Osteocyte (in vitro differentiated cells): ENCODE measurements at regions not wholly inside any gene's neighbourhood (a gene's known extent, or its start where the extent isn't known, plus 50 kb on each side); places are given as distances from the start of the nearest gene placed in this dataset.

Experiments
- DNase-seq: peaks from one replicate; pipeline ENCODE4 v3.0.0; 2021; ENCODE audit warnings: mixed read lengths; ENCODE audit not compliant: unreplicated experiment; ENCODE audit errors: extremely low spot score
- H3K27ac Mint-ChIP-seq: one replicate; pipeline ENCODE4 v1.8.0; 2021; ENCODE audit warnings: mild to moderate bottlenecking, mixed read lengths; ENCODE audit not compliant: unreplicated experiment
- H3K27me3 Mint-ChIP-seq: one replicate; pipeline ENCODE4 v1.8.0; 2021; ENCODE audit warnings: mixed read lengths; ENCODE audit not compliant: unreplicated experiment
- H3K36me3 Mint-ChIP-seq: one replicate; pipeline ENCODE4 v1.8.0; 2021; ENCODE audit warnings: mixed read lengths; ENCODE audit not compliant: unreplicated experiment
- H3K4me1 Mint-ChIP-seq: one replicate; pipeline ENCODE4 v1.8.0; 2021; ENCODE audit warnings: mixed read lengths; ENCODE audit not compliant: unreplicated experiment
- H3K4me3 Mint-ChIP-seq: one replicate; pipeline ENCODE4 v1.8.0; 2021; ENCODE audit warnings: mild to moderate bottlenecking, moderate library complexity, mixed read lengths; ENCODE audit not compliant: unreplicated experiment
- H3K9me3 Mint-ChIP-seq: one replicate; pipeline ENCODE4 v1.8.0; 2021; ENCODE audit warnings: mixed read lengths; ENCODE audit not compliant: unreplicated experiment
- TF ChIP-seq, protein P1 (sequence below): fragments of 200-600 bp; sonication (generic); IDR thresholded peaks from 2 replicates; pipeline ENCODE4 v1.5.0; 2021; ENCODE audit warnings: antibody characterized with exemption, mild to moderate bottlenecking, moderate library complexity

DNA sequence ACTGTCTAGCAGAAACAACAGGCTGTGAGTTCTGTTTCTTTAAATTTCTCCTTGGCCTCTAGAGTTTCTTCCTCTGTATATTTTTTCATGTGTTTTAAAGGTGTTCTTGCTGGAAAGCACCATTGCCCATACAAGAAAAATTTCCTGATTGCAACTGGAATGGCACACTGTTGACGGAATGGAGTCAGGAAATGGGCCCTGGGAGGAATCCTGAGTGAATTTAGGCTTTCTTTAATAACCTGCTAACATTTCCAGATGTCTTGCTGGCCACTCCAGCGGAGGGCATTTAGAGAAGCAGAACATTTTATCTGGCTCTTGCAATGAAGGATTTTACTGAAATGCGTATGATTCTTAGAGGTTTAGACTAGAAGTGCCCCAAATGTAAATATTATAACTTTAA lies 736.3 kb downstream of the TAF11L14 start:
- peaks cover 22% of the 10 kb centered on the region for H3K27me3 Mint-ChIP-seq
- DNase-seq: no peak
- H3K4me1 Mint-ChIP-seq: no peaks in the 10 kb centered on the region
- TF ChIP-seq, protein P1, sequence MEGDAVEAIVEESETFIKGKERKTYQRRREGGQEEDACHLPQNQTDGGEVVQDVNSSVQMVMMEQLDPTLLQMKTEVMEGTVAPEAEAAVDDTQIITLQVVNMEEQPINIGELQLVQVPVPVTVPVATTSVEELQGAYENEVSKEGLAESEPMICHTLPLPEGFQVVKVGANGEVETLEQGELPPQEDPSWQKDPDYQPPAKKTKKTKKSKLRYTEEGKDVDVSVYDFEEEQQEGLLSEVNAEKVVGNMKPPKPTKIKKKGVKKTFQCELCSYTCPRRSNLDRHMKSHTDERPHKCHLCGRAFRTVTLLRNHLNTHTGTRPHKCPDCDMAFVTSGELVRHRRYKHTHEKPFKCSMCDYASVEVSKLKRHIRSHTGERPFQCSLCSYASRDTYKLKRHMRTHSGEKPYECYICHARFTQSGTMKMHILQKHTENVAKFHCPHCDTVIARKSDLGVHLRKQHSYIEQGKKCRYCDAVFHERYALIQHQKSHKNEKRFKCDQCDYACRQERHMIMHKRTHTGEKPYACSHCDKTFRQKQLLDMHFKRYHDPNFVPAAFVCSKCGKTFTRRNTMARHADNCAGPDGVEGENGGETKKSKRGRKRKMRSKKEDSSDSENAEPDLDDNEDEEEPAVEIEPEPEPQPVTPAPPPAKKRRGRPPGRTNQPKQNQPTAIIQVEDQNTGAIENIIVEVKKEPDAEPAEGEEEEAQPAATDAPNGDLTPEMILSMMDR: no peak
- no peak overlapping the region for H3K27ac Mint-ChIP-seq
- H3K36me3 Mint-ChIP-seq: no peaks in the 10 kb centered on the region
- H3K9me3 Mint-ChIP-seq: no peaks in the 10 kb centered on the region
- no peak overlapping the region for H3K4me3 Mint-ChIP-seq

DNA sequence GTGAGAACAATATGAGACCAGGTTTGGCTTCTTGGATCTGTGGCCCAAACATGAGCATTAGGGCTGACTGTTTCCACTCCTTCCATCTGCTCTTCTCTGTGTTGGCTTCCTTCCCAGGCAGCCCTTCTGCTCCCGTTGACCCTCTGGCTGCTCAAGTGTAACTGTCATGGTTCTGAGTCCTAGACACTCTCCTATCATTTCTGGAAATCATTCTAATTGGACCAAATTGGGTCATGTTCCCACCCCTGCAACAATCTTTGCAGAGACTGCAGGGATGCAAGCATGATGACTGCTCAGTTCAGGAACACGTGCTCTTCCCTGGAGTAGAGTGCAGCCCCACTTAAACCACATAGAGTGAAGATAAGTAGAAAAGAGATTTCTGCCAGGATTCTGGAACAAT lies 741.4 kb downstream of the TAF11L14 start:
- no peak overlapping the region for H3K4me3 Mint-ChIP-seq
- DNase-seq: no peak
- no peaks in the 10 kb centered on the region for H3K4me1 Mint-ChIP-seq
- H3K36me3 Mint-ChIP-seq: no peaks in the 10 kb centered on the region
- no peaks in the 10 kb centered on the region for H3K9me3 Mint-ChIP-seq
- peaks cover 25% of the 10 kb centered on the region for H3K27me3 Mint-ChIP-seq
- TF ChIP-seq, protein P1: no peak
- no peak overlapping the region for H3K27ac Mint-ChIP-seq

DNA sequence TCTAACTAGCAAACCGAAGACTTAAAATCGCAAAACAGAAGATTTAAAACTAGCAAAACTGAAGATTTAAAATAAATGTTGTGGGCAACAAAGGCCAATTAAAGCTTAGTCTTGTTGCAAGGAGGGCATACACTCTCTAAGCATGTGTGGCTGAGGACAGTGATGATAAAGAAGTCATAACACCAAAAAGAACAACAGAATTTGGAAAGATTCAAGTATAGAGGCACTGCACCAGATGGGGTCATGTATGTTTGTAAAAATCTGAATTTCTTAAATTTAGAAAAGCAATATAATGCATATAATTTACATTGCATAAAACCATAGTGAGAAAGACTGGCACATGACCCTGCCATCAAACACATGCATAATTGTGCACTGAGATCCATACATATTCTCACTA lies 743.8 kb downstream of the TAF11L14 start:
- no peak overlapping the region for H3K4me3 Mint-ChIP-seq
- no peaks in the 10 kb centered on the region for H3K36me3 Mint-ChIP-seq
- DNase-seq: no peak
- no peaks in the 10 kb centered on the region for H3K4me1 Mint-ChIP-seq
- no peak overlapping the region for H3K27ac Mint-ChIP-seq
- H3K9me3 Mint-ChIP-seq: no peaks in the 10 kb centered on the region
- H3K27me3 Mint-ChIP-seq: peaks cover 29% of the 10 kb centered on the region
- TF ChIP-seq, protein P1: no peak

DNA sequence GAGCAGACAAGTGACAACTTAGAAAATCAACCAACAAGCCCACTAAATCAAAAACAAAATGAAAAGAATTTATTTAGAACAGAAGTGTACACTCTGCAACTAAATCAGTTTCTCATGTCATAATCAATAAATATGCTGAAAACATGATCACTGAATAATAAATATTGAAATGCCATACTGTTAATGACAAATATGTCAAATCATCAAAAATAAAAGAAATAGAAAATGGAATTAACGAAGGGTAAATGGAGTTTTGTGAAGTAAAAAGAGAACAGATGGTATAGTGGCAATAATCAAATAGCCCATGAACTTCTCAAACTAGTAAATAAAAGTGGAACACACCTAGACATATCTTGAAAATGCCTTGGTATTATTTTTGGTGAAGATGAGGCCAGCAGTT lies 744.9 kb downstream of the TAF11L14 start:
- DNase-seq: no peak
- no peaks in the 10 kb centered on the region for H3K9me3 Mint-ChIP-seq
- no peaks in the 10 kb centered on the region for H3K4me1 Mint-ChIP-seq
- peaks cover 29% of the 10 kb centered on the region for H3K27me3 Mint-ChIP-seq
- no peak overlapping the region for H3K4me3 Mint-ChIP-seq
- H3K36me3 Mint-ChIP-seq: no peaks in the 10 kb centered on the region
- TF ChIP-seq, protein P1: no peak
- H3K27ac Mint-ChIP-seq: no peak overlapping the region

DNA sequence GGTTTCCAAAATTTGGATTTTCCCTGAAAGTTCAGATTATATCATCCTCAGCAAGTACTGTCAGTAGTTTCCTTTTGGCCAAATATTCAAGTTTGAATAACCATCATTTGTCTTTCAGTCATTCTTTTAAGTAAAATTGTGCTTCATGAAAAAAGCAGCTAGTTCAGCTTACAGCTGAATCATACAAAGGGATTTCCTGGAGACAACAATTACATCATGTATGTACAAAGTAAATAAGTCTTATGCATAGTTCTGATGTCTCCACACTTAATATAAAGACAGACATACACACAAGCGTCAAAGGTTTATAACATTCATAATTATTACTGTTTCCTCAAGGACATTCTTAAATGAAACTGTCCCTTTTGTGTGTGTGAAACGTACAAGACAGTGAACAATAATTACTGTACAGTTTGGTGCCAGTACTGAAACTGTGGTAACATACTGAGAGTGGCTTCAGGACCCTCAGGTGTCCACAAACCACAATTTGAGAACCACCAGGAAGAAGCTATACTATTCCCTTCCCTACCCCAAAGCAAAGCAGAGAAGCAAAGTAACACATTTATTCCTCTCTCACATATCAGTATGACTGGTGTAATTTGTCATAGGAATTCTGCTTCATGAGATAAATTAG lies 746.6 kb downstream of the TAF11L14 start:
- no peak for DNase-seq
- TF ChIP-seq, protein P1: no peak
- Mint-ChIP-seq H3K4me1 (no peaks in the 10 kb centered on the region), H3K27ac (no peak overlapping the region), H3K4me3 (no peak overlapping the region), H3K27me3 (peaks cover 23% of the 10 kb centered on the region), H3K36me3 (no peaks in the 10 kb centered on the region), H3K9me3 (no peaks in the 10 kb centered on the region)
